ENCODE measurements at regions not wholly inside any gene's neighbourhood (a gene's known extent, or its start where the extent isn't known, plus 50 kb on each side); places are given as distances from the start of the nearest gene placed in this dataset.

DNA sequence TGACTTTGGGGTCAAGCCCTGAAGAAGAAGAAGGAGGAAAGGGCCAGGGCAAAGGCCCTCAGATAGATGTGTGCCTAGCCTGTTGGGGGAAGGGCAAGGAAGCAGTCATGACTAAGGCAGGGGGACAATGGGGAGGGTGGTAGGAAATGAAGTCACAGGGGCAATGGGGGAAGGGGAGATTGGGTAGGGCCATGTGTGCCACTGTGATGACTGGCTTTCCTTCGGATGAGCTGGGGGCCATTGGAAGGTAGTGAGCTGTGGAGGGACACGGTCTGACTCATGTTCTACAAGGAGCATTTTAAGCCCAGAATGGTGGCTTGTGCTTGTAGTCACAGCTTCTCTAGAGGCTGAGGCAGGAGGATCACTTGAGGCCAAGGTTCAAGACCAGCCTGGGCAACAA, 642.0 kb downstream of the MID1IP1 start:
- H3K9me2 ChIP-seq (replicated peaks; ENCODE audit: low read length): no peaks in the 10 kb centered on the region
- ATAC-seq (no peak), DNase-seq (no peak)
- TF ChIP-seq EZH2 (IDR thresholded peaks at IDR 0.05; ENCODE audit: low read length, unreplicated experiment) (no peak), EZH2phosphoT487 (IDR thresholded peaks at IDR 0.05; ENCODE audit: borderline replicate concordance, low read length) (no peak)
- TF ChIP-seq, protein P1, sequence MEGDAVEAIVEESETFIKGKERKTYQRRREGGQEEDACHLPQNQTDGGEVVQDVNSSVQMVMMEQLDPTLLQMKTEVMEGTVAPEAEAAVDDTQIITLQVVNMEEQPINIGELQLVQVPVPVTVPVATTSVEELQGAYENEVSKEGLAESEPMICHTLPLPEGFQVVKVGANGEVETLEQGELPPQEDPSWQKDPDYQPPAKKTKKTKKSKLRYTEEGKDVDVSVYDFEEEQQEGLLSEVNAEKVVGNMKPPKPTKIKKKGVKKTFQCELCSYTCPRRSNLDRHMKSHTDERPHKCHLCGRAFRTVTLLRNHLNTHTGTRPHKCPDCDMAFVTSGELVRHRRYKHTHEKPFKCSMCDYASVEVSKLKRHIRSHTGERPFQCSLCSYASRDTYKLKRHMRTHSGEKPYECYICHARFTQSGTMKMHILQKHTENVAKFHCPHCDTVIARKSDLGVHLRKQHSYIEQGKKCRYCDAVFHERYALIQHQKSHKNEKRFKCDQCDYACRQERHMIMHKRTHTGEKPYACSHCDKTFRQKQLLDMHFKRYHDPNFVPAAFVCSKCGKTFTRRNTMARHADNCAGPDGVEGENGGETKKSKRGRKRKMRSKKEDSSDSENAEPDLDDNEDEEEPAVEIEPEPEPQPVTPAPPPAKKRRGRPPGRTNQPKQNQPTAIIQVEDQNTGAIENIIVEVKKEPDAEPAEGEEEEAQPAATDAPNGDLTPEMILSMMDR (conservative IDR thresholded peaks at IDR 0.05; ENCODE audit: low read depth, low read length): no peak
- H3K27me3 ChIP-seq (ENCODE audit: low read length): no peaks in the 10 kb centered on the region
- H3K9ac ChIP-seq (ENCODE audit: low read length): no peak overlapping the region
- H4K20me1 ChIP-seq (ENCODE audit: low read length): no peaks in the 10 kb centered on the region
- no peaks in the 10 kb centered on the region for H3F3A ChIP-seq (ENCODE audit: low read length, unreplicated experiment)
- H2AFZ ChIP-seq (ENCODE audit: low read length): no peak overlapping the region
- no peaks in the 10 kb centered on the region for H3K79me2 ChIP-seq (ENCODE audit: low read length)
- intact Hi-C loops (cut with micrococcal nuclease): no loop called here
- H3K9me3 ChIP-seq (ENCODE audit: low read length): no peaks in the 10 kb centered on the region
- BruUV-seq (replicated peaks): no TSS peak
- ChIA-PET CTCF (no interaction called here), POLR2A (ENCODE audit: unreplicated experiment) (no interaction called here)
- H3K4me1 ChIP-seq (ENCODE audit: insufficient read depth, low read length): no peaks in the 10 kb centered on the region
- H3K27ac ChIP-seq (ENCODE audit: low read length): no peak overlapping the region
- H3K36me3 ChIP-seq (ENCODE audit: low read depth, low read length): no peaks in the 10 kb centered on the region
- no peak overlapping the region for H3K4me2 ChIP-seq (ENCODE audit: low read length)
- H3K4me3 ChIP-seq (ENCODE audit: low read length): no peak overlapping the region

DNA sequence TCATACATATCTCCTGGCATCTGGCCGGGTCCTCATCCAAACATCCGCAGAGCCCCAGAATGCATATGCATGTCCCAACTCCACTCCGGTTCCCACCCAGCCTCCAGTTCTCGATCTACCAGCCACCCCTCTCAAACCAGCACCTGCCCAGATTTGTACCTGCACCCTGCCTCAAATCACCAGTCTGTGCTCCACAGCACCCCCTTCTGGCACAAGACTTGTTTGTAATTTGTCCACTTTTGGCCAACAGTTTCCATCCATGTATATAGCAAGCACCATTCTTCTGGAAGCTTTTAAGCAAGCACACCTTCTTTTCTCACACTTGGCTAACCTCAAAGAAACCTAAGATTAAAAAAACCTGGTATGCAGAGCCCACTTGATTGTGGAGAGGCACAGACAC, 644.1 kb downstream of the MID1IP1 start:
- ATAC-seq (no peak), DNase-seq (peak; percentile 13)

DNA sequence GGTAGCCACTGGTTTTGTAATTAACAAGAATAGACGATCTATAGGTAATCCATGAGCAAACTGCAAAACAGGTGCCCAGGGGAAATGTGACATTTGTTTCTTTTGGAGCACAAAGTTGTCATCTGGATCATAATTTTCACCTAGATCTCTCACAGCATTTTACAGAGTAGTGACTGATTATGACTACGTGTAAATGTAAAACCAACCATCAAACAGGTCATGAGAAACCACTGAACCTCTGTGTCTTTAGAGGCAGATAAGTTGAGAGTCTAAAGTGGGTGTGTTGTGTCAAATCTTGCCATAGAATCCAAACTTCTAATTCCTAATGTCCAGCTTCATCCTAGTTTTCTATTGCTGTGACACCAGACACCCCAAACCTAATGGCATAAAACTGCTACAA, 648.1 kb downstream of the MID1IP1 start:
- no peak overlapping the region for H3K4me3 ChIP-seq (ENCODE audit: low read length)

More for the DNA sequence above, 644.1 kb downstream of the MID1IP1 start:
- Histone ChIP-seq H4K20me1 (ENCODE audit: low read length) (no peaks in the 10 kb centered on the region), H3K36me3 (ENCODE audit: low read depth, low read length) (no peaks in the 10 kb centered on the region), H2AFZ (ENCODE audit: low read length) (no peak overlapping the region), H3K9me3 (ENCODE audit: low read length) (no peaks in the 10 kb centered on the region), H3K4me3 (ENCODE audit: low read length) (no peak overlapping the region), H3K79me2 (ENCODE audit: low read length) (no peaks in the 10 kb centered on the region), H3K27me3 (ENCODE audit: low read length) (0 out of 2 replicates have a peak, but pooled peaks cover 7% of the 10 kb centered on the region), H3F3A (ENCODE audit: low read length, unreplicated experiment) (no peaks in the 10 kb centered on the region), H3K27ac (ENCODE audit: low read length) (no peak overlapping the region), H3K9me2 (replicated peaks; ENCODE audit: low read length) (no peaks in the 10 kb centered on the region), H3K9ac (ENCODE audit: low read length) (no peak overlapping the region), H3K4me1 (ENCODE audit: insufficient read depth, low read length) (no peaks in the 10 kb centered on the region), H3K4me2 (ENCODE audit: low read length) (no peak overlapping the region)
- intact Hi-C loops (cut with micrococcal nuclease): no loop called here
- POLR2A ChIA-PET (ENCODE audit: unreplicated experiment): no interaction called here
- no TSS peak for BruUV-seq (replicated peaks)
- TF ChIP-seq, protein P1 (conservative IDR thresholded peaks at IDR 0.05; ENCODE audit: low read depth, low read length): peak; percentile 52
- no peak for TF ChIP-seq EZH2phosphoT487 (IDR thresholded peaks at IDR 0.05; ENCODE audit: borderline replicate concordance, low read length)
- CTCF ChIA-PET: no interaction called here

More for the DNA sequence above, 648.1 kb downstream of the MID1IP1 start:
- Histone ChIP-seq H3K27ac (ENCODE audit: low read length) (no peak overlapping the region), H3K79me2 (ENCODE audit: low read length) (no peaks in the 10 kb centered on the region), H3K27me3 (ENCODE audit: low read length) (0 out of 2 replicates have a peak, but pooled peaks cover 7% of the 10 kb centered on the region), H3K4me2 (ENCODE audit: low read length) (no peak overlapping the region), H3K9ac (ENCODE audit: low read length) (no peak overlapping the region), H2AFZ (ENCODE audit: low read length) (no peak overlapping the region), H3K9me3 (ENCODE audit: low read length) (no peaks in the 10 kb centered on the region), H3K9me2 (replicated peaks; ENCODE audit: low read length) (no peaks in the 10 kb centered on the region), H4K20me1 (ENCODE audit: low read length) (no peaks in the 10 kb centered on the region), H3K4me1 (ENCODE audit: insufficient read depth, low read length) (no peaks in the 10 kb centered on the region), H3F3A (ENCODE audit: low read length, unreplicated experiment) (no peaks in the 10 kb centered on the region), H3K36me3 (ENCODE audit: low read depth, low read length) (no peaks in the 10 kb centered on the region)
- no peak for TF ChIP-seq EZH2 (IDR thresholded peaks at IDR 0.05; ENCODE audit: low read length, unreplicated experiment)
- TF ChIP-seq EZH2phosphoT487 (IDR thresholded peaks at IDR 0.05; ENCODE audit: borderline replicate concordance, low read length): no peak
- TF ChIP-seq, protein P1 (conservative IDR thresholded peaks at IDR 0.05; ENCODE audit: low read depth, low read length): no peak
- no peak for DNase-seq
- no TSS peak for BruUV-seq (replicated peaks)
- CTCF ChIA-PET: no interaction called here
- intact Hi-C loops (cut with micrococcal nuclease): no loop called here
- POLR2A ChIA-PET (ENCODE audit: unreplicated experiment): no interaction called here
- ATAC-seq: no peak
